ENCODE measurements at regions not wholly inside any gene's neighbourhood (a gene's known extent, or its start where the extent isn't known, plus 50 kb on each side); places are given as distances from the start of the nearest gene placed in this dataset.
A peak's percentile ranks its signal among the peaks of the same experiment; 100 is the strongest.

DNA sequence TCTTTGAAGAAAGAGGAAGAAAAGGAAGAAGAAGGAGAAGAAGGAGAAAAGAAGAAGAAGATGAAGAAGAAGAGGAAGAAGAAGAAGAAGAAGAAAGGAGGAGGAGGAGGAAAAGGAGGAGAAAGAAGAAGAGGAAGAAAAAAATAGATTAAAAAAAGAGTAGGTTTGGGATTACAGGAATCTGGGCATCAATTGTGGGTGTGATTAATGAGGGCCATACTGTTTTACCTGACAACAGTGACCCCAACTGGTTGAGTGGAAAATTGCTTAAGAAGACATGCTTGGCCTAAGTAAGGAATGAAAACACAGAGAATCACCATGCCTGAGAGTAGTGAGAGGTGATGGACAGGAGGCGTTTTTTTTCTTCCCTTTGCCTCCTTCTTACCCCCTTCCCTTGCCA, 114.6 kb downstream of the FAM170A start:
- no TSS peak for BruUV-seq (replicated peaks)
- Histone ChIP-seq H3K9me3 (ENCODE audit: low read length) (no peaks in the 10 kb centered on the region), H3K79me2 (ENCODE audit: insufficient read depth, low read length) (no peaks in the 10 kb centered on the region), H3K4me3 (replicated peaks in 1 of 3; ENCODE audit: insufficient read depth in 1 of 3, low read depth in 2 of 3, low read length in 3 of 3) (no peak overlapping the region), H4K20me1 (ENCODE audit: insufficient read depth, low read length) (no peaks in the 10 kb centered on the region), H3K4me2 (ENCODE audit: low read depth, low read length) (no peak overlapping the region), H3K4me1 (ENCODE audit: insufficient read depth, low read length) (no peaks in the 10 kb centered on the region), H3K36me3 (replicated peaks in 1 of 2; ENCODE audit: control insufficient read depth in 1 of 2, insufficient read depth in 2 of 2, low read length in 2 of 2) (no peaks in the 10 kb centered on the region), H3K9ac (ENCODE audit: insufficient read depth, low read depth, low read length) (no peak overlapping the region), H3K27me3 (ENCODE audit: control insufficient read depth in 1 of 2, insufficient read depth in 2 of 2, low read length in 2 of 2) (no peaks in the 10 kb centered on the region; a peak in 1 of 5 replicates), H2AFZ (ENCODE audit: low read length) (no peak overlapping the region), H3K27ac (ENCODE audit: extremely low read length, insufficient read depth, low read length) (no peak overlapping the region)
- peak; percentile 82 for ATAC-seq
- ChIA-PET CTCF (ENCODE audit: low intra/inter-chr PET ratio, low total read pairs) (interaction anchor here (1.3 kb wide), 1 partner anchor 165 kb away, joined by 3 read pairs; no protein-coding TSS in a partner anchor), POLR2A (no interaction called here)
- peak; percentile 33 for DNase-seq (ENCODE audit: low spot score)
- peak; percentile 42 for TF ChIP-seq HNRNPK (IDR thresholded peaks at IDR 0.05; ENCODE audit: low read depth, low read length, poor library complexity, severe bottlenecking)
- no peak for TF ChIP-seq SAFB2 (CRISPR knock-in tag; IDR thresholded peaks at IDR 0.05; ENCODE audit: borderline replicate concordance, low read depth)
- TF ChIP-seq, protein P1, sequence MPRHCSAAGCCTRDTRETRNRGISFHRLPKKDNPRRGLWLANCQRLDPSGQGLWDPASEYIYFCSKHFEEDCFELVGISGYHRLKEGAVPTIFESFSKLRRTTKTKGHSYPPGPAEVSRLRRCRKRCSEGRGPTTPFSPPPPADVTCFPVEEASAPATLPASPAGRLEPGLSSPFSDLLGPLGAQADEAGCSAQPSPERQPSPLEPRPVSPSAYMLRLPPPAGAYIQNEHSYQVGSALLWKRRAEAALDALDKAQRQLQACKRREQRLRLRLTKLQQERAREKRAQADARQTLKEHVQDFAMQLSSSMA (CRISPR knock-in tag; IDR thresholded peaks at IDR 0.05) = no peak
- TF ChIP-seq, protein P2, sequence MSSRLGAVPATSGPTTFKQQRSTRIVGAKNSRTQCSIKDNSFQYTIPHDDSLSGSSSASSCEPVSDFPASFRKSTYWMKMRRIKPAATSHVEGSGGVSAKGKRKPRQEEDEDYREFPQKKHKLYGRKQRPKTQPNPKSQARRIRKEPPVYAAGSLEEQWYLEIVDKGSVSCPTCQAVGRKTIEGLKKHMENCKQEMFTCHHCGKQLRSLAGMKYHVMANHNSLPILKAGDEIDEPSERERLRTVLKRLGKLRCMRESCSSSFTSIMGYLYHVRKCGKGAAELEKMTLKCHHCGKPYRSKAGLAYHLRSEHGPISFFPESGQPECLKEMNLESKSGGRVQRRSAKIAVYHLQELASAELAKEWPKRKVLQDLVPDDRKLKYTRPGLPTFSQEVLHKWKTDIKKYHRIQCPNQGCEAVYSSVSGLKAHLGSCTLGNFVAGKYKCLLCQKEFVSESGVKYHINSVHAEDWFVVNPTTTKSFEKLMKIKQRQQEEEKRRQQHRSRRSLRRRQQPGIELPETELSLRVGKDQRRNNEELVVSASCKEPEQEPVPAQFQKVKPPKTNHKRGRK (CRISPR knock-in tag; IDR thresholded peaks at IDR 0.05) = peak; percentile 89
- TF ChIP-seq ZFP36L2 (CRISPR knock-in tag; IDR thresholded peaks at IDR 0.05) = no peak
- no peak for TF ChIP-seq ZFP62 (CRISPR knock-in tag; IDR thresholded peaks at IDR 0.05)
- no peak for TF ChIP-seq BHLHE40 (IDR thresholded peaks at IDR 0.05; ENCODE audit: low read length)
- TF ChIP-seq, protein P3, sequence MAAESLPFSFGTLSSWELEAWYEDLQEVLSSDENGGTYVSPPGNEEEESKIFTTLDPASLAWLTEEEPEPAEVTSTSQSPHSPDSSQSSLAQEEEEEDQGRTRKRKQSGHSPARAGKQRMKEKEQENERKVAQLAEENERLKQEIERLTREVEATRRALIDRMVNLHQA (CRISPR knock-in tag; IDR thresholded peaks at IDR 0.05) = no peak
- peak; percentile 64 for TF ChIP-seq STAG1 (CRISPR knock-in tag; IDR thresholded peaks at IDR 0.05)
- TF ChIP-seq PAF1 (CRISPR knock-in tag; IDR thresholded peaks at IDR 0.05) = no peak
- TF ChIP-seq SIX4 (CRISPR knock-in tag; IDR thresholded peaks at IDR 0.05) = no peak
- TF ChIP-seq, protein P4, sequence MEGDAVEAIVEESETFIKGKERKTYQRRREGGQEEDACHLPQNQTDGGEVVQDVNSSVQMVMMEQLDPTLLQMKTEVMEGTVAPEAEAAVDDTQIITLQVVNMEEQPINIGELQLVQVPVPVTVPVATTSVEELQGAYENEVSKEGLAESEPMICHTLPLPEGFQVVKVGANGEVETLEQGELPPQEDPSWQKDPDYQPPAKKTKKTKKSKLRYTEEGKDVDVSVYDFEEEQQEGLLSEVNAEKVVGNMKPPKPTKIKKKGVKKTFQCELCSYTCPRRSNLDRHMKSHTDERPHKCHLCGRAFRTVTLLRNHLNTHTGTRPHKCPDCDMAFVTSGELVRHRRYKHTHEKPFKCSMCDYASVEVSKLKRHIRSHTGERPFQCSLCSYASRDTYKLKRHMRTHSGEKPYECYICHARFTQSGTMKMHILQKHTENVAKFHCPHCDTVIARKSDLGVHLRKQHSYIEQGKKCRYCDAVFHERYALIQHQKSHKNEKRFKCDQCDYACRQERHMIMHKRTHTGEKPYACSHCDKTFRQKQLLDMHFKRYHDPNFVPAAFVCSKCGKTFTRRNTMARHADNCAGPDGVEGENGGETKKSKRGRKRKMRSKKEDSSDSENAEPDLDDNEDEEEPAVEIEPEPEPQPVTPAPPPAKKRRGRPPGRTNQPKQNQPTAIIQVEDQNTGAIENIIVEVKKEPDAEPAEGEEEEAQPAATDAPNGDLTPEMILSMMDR (CRISPR knock-in tag; IDR thresholded peaks at IDR 0.05) = peak; percentile 66
- no peak for TF ChIP-seq ZSCAN21 (CRISPR knock-in tag; IDR thresholded peaks at IDR 0.05; ENCODE audit: borderline replicate concordance)
- peak; percentile 62; the same call in 1 of the 2 replicates for TF ChIP-seq MIXL1 (CRISPR knock-in tag; IDR thresholded peaks at IDR 0.05)
- WGBS (ENCODE audit: low lambda C conversion rate) = 0% methylated on average over 1 of the region's 1 CpG
- peak; percentile 72 for FAIRE-seq
- in situ Hi-C loops (cut with HindIII; ENCODE audit: extremely low pct_ligation_motif_present, low pct_unique_long_range_greater_than_20kb) = loop anchor here (25.0 kb wide), 1 partner anchor 282 kb away; the partner anchor contains the start of gene HSD17B4
- intact Hi-C loops (cut with micrococcal nuclease; ENCODE audit: unreplicated experiment) = loop anchor here (1.0 to 10.0 kb wide), 3 partner anchors 165 to 759 kb away; partner anchors contain the start of gene DTWD2

Measured in HepG2 (cell line).